ENCODE measurements at regions not wholly inside any gene's neighbourhood (a gene's known extent, or its start where the extent isn't known, plus 50 kb on each side); places are given as distances from the start of the nearest gene placed in this dataset.

GRCh38 chr2:120509213-120509815 is 163.4 kb downstream of the INHBB start:
- Histone ChIP-seq H3K36me3 (ENCODE audit: insufficient read depth, low read length) (no peaks in the 10 kb centered on the region), H3K9ac (ENCODE audit: low read length) (no peak overlapping the region), H3K27me3 (ENCODE audit: insufficient read depth, low read length) (0 out of 2 replicates have a peak, but pooled peaks cover under 1% of the 10 kb centered on the region), H3K9me2 (ENCODE audit: low read depth, low read length) (no peaks in the 10 kb centered on the region), H3K4me1 (ENCODE audit: insufficient read depth, low read length, severe bottlenecking) (no peaks in the 10 kb centered on the region), H3K27ac (ENCODE audit: low read depth, low read length, poor library complexity, severe bottlenecking) (no peak overlapping the region), H3K4me3 (ENCODE audit: low read depth, low read length, poor library complexity, severe bottlenecking) (no peak overlapping the region), H3F3A (ENCODE audit: insufficient read depth, low read length) (no peaks in the 10 kb centered on the region), H3K79me2 (ENCODE audit: insufficient read depth, low read length) (no peaks in the 10 kb centered on the region), H3K9me3 (ENCODE audit: low read length) (no peaks in the 10 kb centered on the region), H4K20me1 (ENCODE audit: insufficient read depth, low read length) (no peaks in the 10 kb centered on the region), H3K4me2 (ENCODE audit: low read length) (no peak overlapping the region), H2AFZ (ENCODE audit: low read length) (no peak overlapping the region)
- TF ChIP-seq EZH2 (IDR thresholded peaks at IDR 0.05; ENCODE audit: borderline replicate concordance, low read length): no peak

GRCh38 chr2:120509991-120510735 is 164.2 kb downstream of the INHBB start:
- no peaks in the 10 kb centered on the region for H3K9me2 ChIP-seq (ENCODE audit: low read depth, low read length)
- no peaks in the 10 kb centered on the region for H3K9me3 ChIP-seq (ENCODE audit: low read length)
- no peak overlapping the region for H3K4me3 ChIP-seq (ENCODE audit: low read depth, low read length, poor library complexity, severe bottlenecking)
- H3K4me1 ChIP-seq (ENCODE audit: insufficient read depth, low read length, severe bottlenecking): no peaks in the 10 kb centered on the region
- no peak overlapping the region for H3K9ac ChIP-seq (ENCODE audit: low read length)
- no peaks in the 10 kb centered on the region for H4K20me1 ChIP-seq (ENCODE audit: insufficient read depth, low read length)
- H2AFZ ChIP-seq (ENCODE audit: low read length): no peak overlapping the region
- H3K79me2 ChIP-seq (ENCODE audit: insufficient read depth, low read length): no peaks in the 10 kb centered on the region
- H3F3A ChIP-seq (ENCODE audit: insufficient read depth, low read length): no peaks in the 10 kb centered on the region
- H3K4me2 ChIP-seq (ENCODE audit: low read length): no peak overlapping the region
- no peaks in the 10 kb centered on the region for H3K36me3 ChIP-seq (ENCODE audit: insufficient read depth, low read length)
- no peak for TF ChIP-seq EZH2 (IDR thresholded peaks at IDR 0.05; ENCODE audit: borderline replicate concordance, low read length)
- TF ChIP-seq, protein P1, sequence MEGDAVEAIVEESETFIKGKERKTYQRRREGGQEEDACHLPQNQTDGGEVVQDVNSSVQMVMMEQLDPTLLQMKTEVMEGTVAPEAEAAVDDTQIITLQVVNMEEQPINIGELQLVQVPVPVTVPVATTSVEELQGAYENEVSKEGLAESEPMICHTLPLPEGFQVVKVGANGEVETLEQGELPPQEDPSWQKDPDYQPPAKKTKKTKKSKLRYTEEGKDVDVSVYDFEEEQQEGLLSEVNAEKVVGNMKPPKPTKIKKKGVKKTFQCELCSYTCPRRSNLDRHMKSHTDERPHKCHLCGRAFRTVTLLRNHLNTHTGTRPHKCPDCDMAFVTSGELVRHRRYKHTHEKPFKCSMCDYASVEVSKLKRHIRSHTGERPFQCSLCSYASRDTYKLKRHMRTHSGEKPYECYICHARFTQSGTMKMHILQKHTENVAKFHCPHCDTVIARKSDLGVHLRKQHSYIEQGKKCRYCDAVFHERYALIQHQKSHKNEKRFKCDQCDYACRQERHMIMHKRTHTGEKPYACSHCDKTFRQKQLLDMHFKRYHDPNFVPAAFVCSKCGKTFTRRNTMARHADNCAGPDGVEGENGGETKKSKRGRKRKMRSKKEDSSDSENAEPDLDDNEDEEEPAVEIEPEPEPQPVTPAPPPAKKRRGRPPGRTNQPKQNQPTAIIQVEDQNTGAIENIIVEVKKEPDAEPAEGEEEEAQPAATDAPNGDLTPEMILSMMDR (IDR thresholded peaks at IDR 0.05; ENCODE audit: low read length): no peak
- no peak overlapping the region for H3K27ac ChIP-seq (ENCODE audit: low read depth, low read length, poor library complexity, severe bottlenecking)
- no peaks in the 10 kb centered on the region for H3K27me3 ChIP-seq (ENCODE audit: insufficient read depth, low read length)

- H3F3A ChIP-seq (ENCODE audit: insufficient read depth, low read length): no peaks in the 10 kb centered on the region
- no peak overlapping the region for H3K9ac ChIP-seq (ENCODE audit: low read length)
- H3K9me3 ChIP-seq (ENCODE audit: low read length): no peaks in the 10 kb centered on the region
- H2AFZ ChIP-seq (ENCODE audit: low read length): no peak overlapping the region
- H3K9me2 ChIP-seq (ENCODE audit: low read depth, low read length): no peaks in the 10 kb centered on the region
- no peak overlapping the region for H3K4me2 ChIP-seq (ENCODE audit: low read length)
- no peak overlapping the region for H3K4me3 ChIP-seq (ENCODE audit: low read depth, low read length, poor library complexity, severe bottlenecking)
- no peaks in the 10 kb centered on the region for H3K27me3 ChIP-seq (ENCODE audit: insufficient read depth, low read length)
- H4K20me1 ChIP-seq (ENCODE audit: insufficient read depth, low read length): no peaks in the 10 kb centered on the region
- H3K27ac ChIP-seq (ENCODE audit: low read depth, low read length, poor library complexity, severe bottlenecking): no peak overlapping the region
- no peak for TF ChIP-seq EZH2 (IDR thresholded peaks at IDR 0.05; ENCODE audit: borderline replicate concordance, low read length)
- TF ChIP-seq, protein P1 (IDR thresholded peaks at IDR 0.05; ENCODE audit: low read length): no peak
- H3K79me2 ChIP-seq (ENCODE audit: insufficient read depth, low read length): no peaks in the 10 kb centered on the region
- no peaks in the 10 kb centered on the region for H3K4me1 ChIP-seq (ENCODE audit: insufficient read depth, low read length, severe bottlenecking)
- no peaks in the 10 kb centered on the region for H3K36me3 ChIP-seq (ENCODE audit: insufficient read depth, low read length)
Measured at GRCh38 chr2:120510751-120511395, 164.9 kb downstream of the INHBB start.

Measured in OCI-LY1 (cell line).